Caki2 (cell line): ENCODE measurements at regions not wholly inside any gene's neighbourhood (a gene's known extent, or its start where the extent isn't known, plus 50 kb on each side); places are given as distances from the start of the nearest gene placed in this dataset.
"Not testable (repeated sequence)": the region's sequence is repeated elsewhere in the genome, so short reads cannot be mapped to it uniquely, and the experiment has no call there.

Experiments used
- DNase-seq: peaks from one replicate; pipeline ENCODE4 v3.0.0-alpha.2; 2015; ENCODE audit warnings: low read depth
- in situ Hi-C: cut with HindIII; loops from 2 replicates; pipeline ENCODE4 v1.10.0; 2016; ENCODE audit warnings: low sequenced_read_pairs, low pct_unique_long_range_greater_than_20kb, mixed read lengths

- DNase-seq, result no peak
- in situ Hi-C loops, result no loop called here
Observed at GRCh38 chr12:9351136-9351535, 142.9 kb upstream of the PZP start.

- in situ Hi-C loops, result no loop called here
- peak; percentile 8 for DNase-seq
Observed at GRCh38 chr12:9349888-9350885, 142.0 kb upstream of the PZP start.

GRCh38 chr12:9348906-9349518 is 140.8 kb upstream of the PZP start:
- DNase-seq, result no peak
- in situ Hi-C loops, result no loop called here

- in situ Hi-C loops, result no loop called here
- DNase-seq, result peak; percentile 3
Observed at GRCh38 chr12:9347328-9348127, 139.3 kb upstream of the PZP start.

- no peak for DNase-seq
- in situ Hi-C loops, result no loop called here
Observed at GRCh38 chr12:9346866-9347327, 138.7 kb upstream of the PZP start.

- in situ Hi-C loops, result no loop called here
- DNase-seq, result no peak
Observed at GRCh38 chr12:9345171-9345570, 137.0 kb upstream of the PZP start.

- DNase-seq, result no peak
- in situ Hi-C loops, result no loop called here
Observed at GRCh38 chr12:9344541-9344940, 136.3 kb upstream of the PZP start.

- no peak for DNase-seq
- in situ Hi-C loops, result no loop called here
Observed at GRCh38 chr12:9343731-9344130, 135.5 kb upstream of the PZP start.

GRCh38 chr12:9342614-9343353 is 134.6 kb upstream of the PZP start:
- in situ Hi-C loops, result no loop called here
- DNase-seq, result no peak

- DNase-seq, result no peak
- in situ Hi-C loops, result no loop called here
Observed at GRCh38 chr12:9341260-9341585, 133.0 kb upstream of the PZP start.

- in situ Hi-C loops, result no loop called here
- DNase-seq, result no peak
Observed at GRCh38 chr12:9340422-9341259, 132.4 kb upstream of the PZP start.

- in situ Hi-C loops, result no loop called here
- no peak for DNase-seq
Observed at GRCh38 chr12:9337656-9338055, 129.5 kb upstream of the PZP start.

GRCh38 chr12:9336375-9337011 is 128.3 kb upstream of the PZP start:
- in situ Hi-C loops, result not testable (repeated sequence)

GRCh38 chr12:9335867-9336266 is 127.7 kb upstream of the PZP start:
- in situ Hi-C loops, result no loop called here
- no peak for DNase-seq

More at GRCh38 chr12:9336375-9337011, 128.3 kb upstream of the PZP start:
- DNase-seq, result not testable (repeated sequence)

GRCh38 chr12:9334964-9335363 is 126.8 kb upstream of the PZP start:
- no peak for DNase-seq
- in situ Hi-C loops, result no loop called here

- DNase-seq, result no peak
- in situ Hi-C loops, result no loop called here
Observed at GRCh38 chr12:9334041-9334692, 126.0 kb upstream of the PZP start.
